ENCODE measurements at regions not wholly inside any gene's neighbourhood (a gene's known extent, or its start where the extent isn't known, plus 50 kb on each side); places are given as distances from the start of the nearest gene placed in this dataset.
"Not testable (repeated sequence)": the region's sequence is repeated elsewhere in the genome, so short reads cannot be mapped to it uniquely, and the experiment has no call there.

DNA sequence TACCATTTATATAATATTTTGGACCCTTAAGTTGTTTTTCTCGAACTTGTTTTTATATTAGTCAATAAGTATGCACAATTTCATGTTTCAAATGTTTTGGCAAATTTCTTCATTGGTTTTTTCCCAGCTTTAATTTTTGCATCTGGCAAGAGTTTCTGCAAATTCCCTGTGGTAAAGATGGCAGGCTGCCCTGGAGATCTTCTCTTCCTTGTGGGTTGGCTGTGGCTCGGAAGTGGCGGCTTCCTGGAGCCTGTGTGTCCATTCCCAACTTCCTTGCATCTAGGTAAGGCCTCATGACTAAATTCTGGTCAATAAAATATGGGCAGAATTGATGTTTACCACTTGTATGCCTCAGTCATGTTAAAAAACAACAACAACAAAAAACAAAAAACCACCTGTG, 818.6 kb downstream of the EPHA4 start:
- Histone ChIP-seq H3K4me3 (ENCODE audit: insufficient read depth, low read length) (no peak overlapping the region), H3K9me3 (ENCODE audit: low read depth, low read length) (no peaks in the 10 kb centered on the region), H3K79me2 (ENCODE audit: insufficient read depth, low read length) (no peaks in the 10 kb centered on the region), H3K4me2 (ENCODE audit: insufficient read depth, low read length) (no peak overlapping the region), H2AFZ (ENCODE audit: low read length) (no peak overlapping the region), H3K36me3 (ENCODE audit: insufficient read depth, low read length) (no peaks in the 10 kb centered on the region), H3K27me3 (ENCODE audit: insufficient read depth, low read length) (no peaks in the 10 kb centered on the region), H3K27ac (ENCODE audit: low read depth, low read length) (no peak overlapping the region), H4K20me1 (ENCODE audit: insufficient read depth, low read length) (no peaks in the 10 kb centered on the region), H3K4me1 (ENCODE audit: insufficient read depth, low read length) (no peaks in the 10 kb centered on the region)
- no peak for DNase-seq (ENCODE audit: insufficient read length, low spot score, missing footprints)
- TF ChIP-seq, protein P1, sequence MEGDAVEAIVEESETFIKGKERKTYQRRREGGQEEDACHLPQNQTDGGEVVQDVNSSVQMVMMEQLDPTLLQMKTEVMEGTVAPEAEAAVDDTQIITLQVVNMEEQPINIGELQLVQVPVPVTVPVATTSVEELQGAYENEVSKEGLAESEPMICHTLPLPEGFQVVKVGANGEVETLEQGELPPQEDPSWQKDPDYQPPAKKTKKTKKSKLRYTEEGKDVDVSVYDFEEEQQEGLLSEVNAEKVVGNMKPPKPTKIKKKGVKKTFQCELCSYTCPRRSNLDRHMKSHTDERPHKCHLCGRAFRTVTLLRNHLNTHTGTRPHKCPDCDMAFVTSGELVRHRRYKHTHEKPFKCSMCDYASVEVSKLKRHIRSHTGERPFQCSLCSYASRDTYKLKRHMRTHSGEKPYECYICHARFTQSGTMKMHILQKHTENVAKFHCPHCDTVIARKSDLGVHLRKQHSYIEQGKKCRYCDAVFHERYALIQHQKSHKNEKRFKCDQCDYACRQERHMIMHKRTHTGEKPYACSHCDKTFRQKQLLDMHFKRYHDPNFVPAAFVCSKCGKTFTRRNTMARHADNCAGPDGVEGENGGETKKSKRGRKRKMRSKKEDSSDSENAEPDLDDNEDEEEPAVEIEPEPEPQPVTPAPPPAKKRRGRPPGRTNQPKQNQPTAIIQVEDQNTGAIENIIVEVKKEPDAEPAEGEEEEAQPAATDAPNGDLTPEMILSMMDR (IDR thresholded peaks at IDR 0.05; ENCODE audit: extremely low read depth, low read depth, low read length) = no peak

DNA sequence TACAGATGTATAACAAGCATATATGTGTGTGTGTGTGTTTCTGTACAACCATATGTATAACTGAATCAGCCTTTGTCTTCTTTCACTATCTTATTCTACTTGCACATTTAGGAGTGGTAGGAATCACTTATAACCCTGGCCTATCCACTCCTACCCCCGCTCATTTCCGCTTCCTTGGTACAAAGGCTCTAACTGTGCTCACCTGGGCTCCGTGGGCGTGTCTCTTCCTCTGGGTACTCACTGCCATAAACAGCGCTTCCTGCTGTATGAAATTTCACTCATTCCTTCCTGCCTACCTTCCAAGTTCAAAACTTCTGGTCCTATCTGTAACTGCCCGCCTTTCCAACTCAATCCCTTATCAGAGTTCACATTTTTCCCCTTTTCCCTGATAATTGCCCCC, 815.5 kb downstream of the EPHA4 start:
- Histone ChIP-seq H3K4me2 (ENCODE audit: insufficient read depth, low read length) (no peak overlapping the region), H3K27me3 (ENCODE audit: insufficient read depth, low read length) (no peaks in the 10 kb centered on the region), H3K79me2 (ENCODE audit: insufficient read depth, low read length) (no peaks in the 10 kb centered on the region), H3K27ac (ENCODE audit: low read depth, low read length) (no peak overlapping the region), H2AFZ (ENCODE audit: low read length) (no peak overlapping the region), H3K36me3 (ENCODE audit: insufficient read depth, low read length) (no peaks in the 10 kb centered on the region), H3K9me3 (ENCODE audit: low read depth, low read length) (no peaks in the 10 kb centered on the region), H3K4me1 (ENCODE audit: insufficient read depth, low read length) (no peaks in the 10 kb centered on the region), H3K4me3 (ENCODE audit: insufficient read depth, low read length) (no peak overlapping the region), H4K20me1 (ENCODE audit: insufficient read depth, low read length) (no peaks in the 10 kb centered on the region)
- TF ChIP-seq, protein P1 (IDR thresholded peaks at IDR 0.05; ENCODE audit: extremely low read depth, low read depth, low read length) = no peak
- no peak for DNase-seq (ENCODE audit: insufficient read length, low spot score, missing footprints)

DNA sequence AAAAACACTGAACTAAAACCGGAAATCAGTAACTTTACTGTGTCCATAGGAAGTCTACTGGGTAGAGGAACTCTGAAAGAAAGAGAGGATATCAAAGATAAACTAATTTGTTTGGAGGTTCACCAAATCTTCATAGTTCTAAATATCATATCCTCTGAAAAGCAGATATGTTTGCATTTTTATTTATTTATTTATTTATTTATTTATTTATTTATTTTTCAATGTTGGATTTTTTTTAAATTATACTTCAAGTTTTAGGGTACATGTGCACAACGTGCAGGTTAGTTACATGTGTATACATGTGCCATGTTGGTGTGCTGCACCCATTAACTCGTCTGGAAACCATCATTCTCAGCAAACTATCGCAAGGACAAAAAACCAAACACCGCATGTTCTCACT, 813.7 kb downstream of the EPHA4 start:
- not testable (repeated sequence) for H3K27me3 ChIP-seq (ENCODE audit: insufficient read depth, low read length); H3K4me3 ChIP-seq (ENCODE audit: insufficient read depth, low read length); DNase-seq (ENCODE audit: insufficient read length, low spot score, missing footprints); H3K36me3 ChIP-seq (ENCODE audit: insufficient read depth, low read length); H2AFZ ChIP-seq (ENCODE audit: low read length); H3K79me2 ChIP-seq (ENCODE audit: insufficient read depth, low read length); H3K4me2 ChIP-seq (ENCODE audit: insufficient read depth, low read length); H3K9me3 ChIP-seq (ENCODE audit: low read depth, low read length); H4K20me1 ChIP-seq (ENCODE audit: insufficient read depth, low read length); H3K4me1 ChIP-seq (ENCODE audit: insufficient read depth, low read length); H3K27ac ChIP-seq (ENCODE audit: low read depth, low read length)

DNA sequence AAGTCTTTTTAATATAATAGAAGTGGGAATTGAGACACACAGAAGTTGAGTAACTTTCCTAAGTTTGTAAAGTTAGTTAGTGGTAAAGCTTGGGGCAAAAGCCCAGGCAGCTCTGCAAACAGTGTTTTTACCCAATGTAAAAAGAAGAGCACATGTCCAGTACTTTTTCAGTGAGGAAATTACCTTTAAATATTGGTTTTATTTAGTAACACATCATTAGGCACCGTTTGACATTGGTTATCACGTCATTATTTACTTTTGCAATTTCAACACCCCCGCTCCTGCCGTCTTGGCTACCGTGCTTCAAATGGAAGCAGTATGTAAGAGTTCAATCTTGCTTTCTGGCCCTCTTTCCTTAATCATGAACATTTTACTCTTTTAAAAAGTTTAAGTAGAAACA, 807.9 kb downstream of the EPHA4 start:
- H2AFZ ChIP-seq (ENCODE audit: low read length) = no peak overlapping the region
- H3K4me3 ChIP-seq (ENCODE audit: insufficient read depth, low read length) = no peak overlapping the region
- no peaks in the 10 kb centered on the region for H3K4me1 ChIP-seq (ENCODE audit: insufficient read depth, low read length)
- H3K27me3 ChIP-seq (ENCODE audit: insufficient read depth, low read length) = no peaks in the 10 kb centered on the region
- TF ChIP-seq, protein P1 (IDR thresholded peaks at IDR 0.05; ENCODE audit: extremely low read depth, low read depth, low read length) = no peak
- H3K9me3 ChIP-seq (ENCODE audit: low read depth, low read length) = no peaks in the 10 kb centered on the region
- no peaks in the 10 kb centered on the region for H3K79me2 ChIP-seq (ENCODE audit: insufficient read depth, low read length)
- H4K20me1 ChIP-seq (ENCODE audit: insufficient read depth, low read length) = no peaks in the 10 kb centered on the region
- H3K4me2 ChIP-seq (ENCODE audit: insufficient read depth, low read length) = no peak overlapping the region
- no peak overlapping the region for H3K27ac ChIP-seq (ENCODE audit: low read depth, low read length)
- DNase-seq (ENCODE audit: insufficient read length, low spot score, missing footprints) = no peak
- no peaks in the 10 kb centered on the region for H3K36me3 ChIP-seq (ENCODE audit: insufficient read depth, low read length)
